ENCODE measurements at regions not wholly inside any gene's neighbourhood (a gene's known extent, or its start where the extent isn't known, plus 50 kb on each side); places are given as distances from the start of the nearest gene placed in this dataset.

DNA sequence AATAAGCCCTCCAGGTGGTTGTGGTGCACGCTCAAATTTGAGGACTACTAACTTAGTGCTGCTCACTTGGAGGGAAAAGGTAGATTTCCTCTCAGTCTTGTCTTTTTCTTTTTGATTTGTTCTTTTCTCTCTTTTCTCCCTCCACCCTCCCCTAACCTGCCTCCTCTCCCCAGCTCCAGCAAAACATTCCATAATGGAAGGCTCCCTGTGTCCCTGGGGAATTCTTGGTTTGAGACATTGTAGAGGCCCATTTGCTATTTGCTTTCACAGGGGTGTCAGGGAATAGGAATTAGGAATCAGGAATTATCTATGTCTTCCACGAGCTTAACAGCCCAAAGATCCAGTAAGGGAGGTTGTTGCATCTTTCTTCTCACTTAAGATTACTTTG is 136.8 kb upstream of the UMPS start:
- TF ChIP-seq USF2 (IDR thresholded peaks at IDR 0.05; ENCODE audit: low read length) (no peak), EGR1 (IDR thresholded peaks at IDR 0.05; ENCODE audit: borderline replicate concordance, low read depth, low read length) (no peak), ATF3 (IDR thresholded peaks at IDR 0.05; ENCODE audit: insufficient read depth, low read depth, low read length) (no peak), CREB1 (IDR thresholded peaks at IDR 0.05) (no peak), CBX5 (IDR thresholded peaks at IDR 0.05; ENCODE audit: low read depth, low read length) (no peak)
- TF ChIP-seq, protein P1, sequence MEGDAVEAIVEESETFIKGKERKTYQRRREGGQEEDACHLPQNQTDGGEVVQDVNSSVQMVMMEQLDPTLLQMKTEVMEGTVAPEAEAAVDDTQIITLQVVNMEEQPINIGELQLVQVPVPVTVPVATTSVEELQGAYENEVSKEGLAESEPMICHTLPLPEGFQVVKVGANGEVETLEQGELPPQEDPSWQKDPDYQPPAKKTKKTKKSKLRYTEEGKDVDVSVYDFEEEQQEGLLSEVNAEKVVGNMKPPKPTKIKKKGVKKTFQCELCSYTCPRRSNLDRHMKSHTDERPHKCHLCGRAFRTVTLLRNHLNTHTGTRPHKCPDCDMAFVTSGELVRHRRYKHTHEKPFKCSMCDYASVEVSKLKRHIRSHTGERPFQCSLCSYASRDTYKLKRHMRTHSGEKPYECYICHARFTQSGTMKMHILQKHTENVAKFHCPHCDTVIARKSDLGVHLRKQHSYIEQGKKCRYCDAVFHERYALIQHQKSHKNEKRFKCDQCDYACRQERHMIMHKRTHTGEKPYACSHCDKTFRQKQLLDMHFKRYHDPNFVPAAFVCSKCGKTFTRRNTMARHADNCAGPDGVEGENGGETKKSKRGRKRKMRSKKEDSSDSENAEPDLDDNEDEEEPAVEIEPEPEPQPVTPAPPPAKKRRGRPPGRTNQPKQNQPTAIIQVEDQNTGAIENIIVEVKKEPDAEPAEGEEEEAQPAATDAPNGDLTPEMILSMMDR (IDR thresholded peaks at IDR 0.05; ENCODE audit: control extremely low read depth in 1 of 3, insufficient read depth in 1 of 3, low read depth in 1 of 3, low read length in 3 of 3), result no peak
